HEK293 (cell line): ENCODE measurements at regions not wholly inside any gene's neighbourhood (a gene's known extent, or its start where the extent isn't known, plus 50 kb on each side); places are given as distances from the start of the nearest gene placed in this dataset.

Experiments
- CTCF ChIA-PET: fragments of 350-600 bp; formaldehyde crosslinking; extraction: SDS; loops from one replicate; lab custom pipeline; 2021; ENCODE audit warnings: antibody characterized with exemption; lab: Yijun Ruan, JAX
- POLR2A ChIA-PET: fragments of 300-600 bp; formaldehyde crosslinking; extraction: SDS; loops from one replicate; lab custom pipeline; 2020; ENCODE audit warnings: antibody characterized with exemption, inconsistent platforms; lab: Yijun Ruan, JAX
- H3K27ac ChIP-seq: fragments of 200-500 bp; sonication (Bioruptor generic); 2 replicates; pipeline ENCODE4 v1.5.1; 2014; ENCODE audit warnings: low read depth, low read length, control low read depth, inconsistent platforms; ENCODE audit errors: extremely low read depth
- H3K36me3 ChIP-seq, 2 experiments: fragments of 200-500 bp in 1 of 2; sonication (Bioruptor generic) in 1 of 2; 1 replicate in 1 of 2; 2 replicates in 1 of 2; pipeline ENCODE4 v1.5.1; 2014 to 2017; ENCODE audit warnings: inconsistent platforms in 2 of 2, low read length in 2 of 2; ENCODE audit not compliant: control insufficient read depth in 2 of 2, insufficient read depth in 1 of 2
- H3K4me1 ChIP-seq: fragments of 200-500 bp; sonication (Bioruptor generic); 2 replicates; pipeline ENCODE4 v1.5.1; 2014; ENCODE audit warnings: mild to moderate bottlenecking, low read length, inconsistent platforms; ENCODE audit not compliant: control insufficient read depth, insufficient read depth
- H3K4me3 ChIP-seq: 2 replicates; pipeline ENCODE4 v1.5.1; 2011; ENCODE audit warnings: low read depth, mild to moderate bottlenecking, control low read depth, low read length, moderate library complexity
- H3K9me3 ChIP-seq: fragments of 200-500 bp; sonication (Bioruptor generic); 2 replicates; pipeline ENCODE4 v1.5.1; 2014; ENCODE audit warnings: low read depth, low read length, inconsistent platforms; ENCODE audit not compliant: control insufficient read depth, insufficient read depth
- EGR2 ChIP-seq: fragments of 450-650 bp; formaldehyde crosslinking; IDR thresholded peaks from 2 replicates; pipeline ENCODE4 v1.5.1; 2016; ENCODE audit warnings: low read depth, missing biosample characterization, missing genetic modification characterization
- FEZF1 ChIP-seq: fragments of 450-650 bp; formaldehyde crosslinking; IDR thresholded peaks from 2 replicates; pipeline ENCODE4 v1.5.1; 2016; ENCODE audit warnings: missing biosample characterization, missing genetic modification characterization
- OVOL3 ChIP-seq: fragments of 450-650 bp; formaldehyde crosslinking; IDR thresholded peaks from 2 replicates; pipeline ENCODE4 v1.5.1; 2016; ENCODE audit warnings: missing biosample characterization, missing genetic modification characterization
- PRDM6 ChIP-seq: fragments of 450-650 bp; formaldehyde crosslinking; IDR thresholded peaks from 2 replicates; pipeline ENCODE4 v1.5.1; 2017; ENCODE audit warnings: missing biosample characterization, missing genetic modification characterization
- ZBTB20 ChIP-seq: fragments of 450-650 bp; formaldehyde crosslinking; IDR thresholded peaks from 2 replicates; pipeline ENCODE4 v1.5.1; 2016; ENCODE audit warnings: missing biosample characterization, missing genetic modification characterization
- ZBTB48 ChIP-seq: fragments of 450-650 bp; formaldehyde crosslinking; IDR thresholded peaks from 2 replicates; pipeline ENCODE4 v1.5.1; 2016; ENCODE audit warnings: missing biosample characterization, missing genetic modification characterization
- ZFHX2 ChIP-seq: fragments of 450-650 bp; formaldehyde crosslinking; conservative IDR thresholded peaks from 2 replicates; pipeline ENCODE4 v1.5.1; 2016; ENCODE audit warnings: missing biosample characterization, missing genetic modification characterization
- ZNF10 ChIP-seq: fragments of 450-650 bp; formaldehyde crosslinking; IDR thresholded peaks from 2 replicates; pipeline ENCODE4 v1.5.1; 2017; ENCODE audit warnings: missing biosample characterization, missing genetic modification characterization
- ZNF133 ChIP-seq: fragments of 450-650 bp; formaldehyde crosslinking; IDR thresholded peaks from 2 replicates; pipeline ENCODE4 v1.5.1; 2016; ENCODE audit warnings: missing biosample characterization, missing genetic modification characterization
- ZNF140 ChIP-seq: fragments of 450-650 bp; formaldehyde crosslinking; IDR thresholded peaks from 2 replicates; pipeline ENCODE4 v1.5.1; 2016; ENCODE audit warnings: missing biosample characterization, missing genetic modification characterization
- ZNF157 ChIP-seq: fragments of 450-650 bp; formaldehyde crosslinking; IDR thresholded peaks from 2 replicates; pipeline ENCODE4 v1.5.1; 2016; ENCODE audit warnings: missing biosample characterization, missing genetic modification characterization
- ZNF174 ChIP-seq: fragments of 450-650 bp; formaldehyde crosslinking; IDR thresholded peaks from 2 replicates; pipeline ENCODE4 v1.5.0; 2017; ENCODE audit warnings: missing biosample characterization, mild to moderate bottlenecking, missing genetic modification characterization
- ZNF335 ChIP-seq: fragments of 450-650 bp; formaldehyde crosslinking; conservative IDR thresholded peaks from 2 replicates; pipeline ENCODE4 v1.5.1; 2016; ENCODE audit warnings: missing biosample characterization, missing genetic modification characterization
- ZNF341 ChIP-seq: fragments of 450-650 bp; formaldehyde crosslinking; IDR thresholded peaks from 2 replicates; pipeline ENCODE4; 2016; ENCODE audit warnings: low read depth, missing biosample characterization, missing genetic modification characterization
- ZNF513 ChIP-seq: fragments of 450-650 bp; IDR thresholded peaks from 2 replicates; pipeline ENCODE4 v1.5.1; 2018; ENCODE audit warnings: missing biosample characterization, missing genetic modification characterization
- ZNF561 ChIP-seq: fragments of 450-650 bp; IDR thresholded peaks from 2 replicates; pipeline ENCODE4 v1.5.1; 2018; ENCODE audit warnings: missing biosample characterization, missing genetic modification characterization, borderline replicate concordance
- ZNF596 ChIP-seq: fragments of 450-650 bp; IDR thresholded peaks from 2 replicates; pipeline ENCODE4 v1.5.0; 2018; ENCODE audit warnings: missing biosample characterization, mild to moderate bottlenecking, missing genetic modification characterization, moderate library complexity
- ZNF639 ChIP-seq: fragments of 450-650 bp; formaldehyde crosslinking; IDR thresholded peaks from 2 replicates; pipeline ENCODE4 v1.5.1; 2016; ENCODE audit warnings: missing biosample characterization, missing genetic modification characterization
- ZNF660 ChIP-seq: fragments of 450-650 bp; IDR thresholded peaks from 2 replicates; pipeline ENCODE4 v1.5.1; 2018; ENCODE audit warnings: missing biosample characterization, mild to moderate bottlenecking, missing genetic modification characterization
- ZNF776 ChIP-seq: fragments of 450-650 bp; formaldehyde crosslinking; IDR thresholded peaks from 2 replicates; pipeline ENCODE4 v1.5.0; 2017; ENCODE audit warnings: missing biosample characterization, missing genetic modification characterization, borderline replicate concordance
- ZNF785 ChIP-seq: fragments of 450-650 bp; formaldehyde crosslinking; IDR thresholded peaks from 2 replicates; pipeline ENCODE4 v1.5.1; 2016; ENCODE audit warnings: missing biosample characterization, missing genetic modification characterization

- H3K4me3 ChIP-seq, result no peak overlapping the region
- no peaks in the 10 kb centered on the region for H3K9me3 ChIP-seq
- CTCF ChIA-PET, result interaction anchor here (1.1 kb wide), 1 partner anchor 392 kb away, joined by 5 read pairs; no protein-coding TSS in a partner anchor
- peaks cover 0 to 27% of the 10 kb centered on the region in 2 experiments; a peak in 2 of 3 replicates for H3K36me3 ChIP-seq
- no peak overlapping the region for H3K27ac ChIP-seq
- H3K4me1 ChIP-seq, result no peaks in the 10 kb centered on the region
- TF ChIP-seq ZNF776, result no peak
- TF ChIP-seq ZNF157, result peak; percentile 65
- TF ChIP-seq, all 188 proteins: peak for 1
- POLR2A ChIA-PET, result no interaction called here
Observed at GRCh38 chr16:27678955-27679354, 129.0 kb downstream of the KATNIP start.

GRCh38 chr16:27679899-27680298, 130.0 kb downstream of the KATNIP start:
- H3K4me1 ChIP-seq, result no peaks in the 10 kb centered on the region
- CTCF ChIA-PET, result interaction anchor here (0.6 kb wide), 1 partner anchor 37 kb away, joined by 3 read pairs; no protein-coding TSS in a partner anchor
- no peak overlapping the region for H3K27ac ChIP-seq
- H3K4me3 ChIP-seq, result no peak overlapping the region
- peaks cover 0 to 27% of the 10 kb centered on the region in 2 experiments; a peak in 2 of 3 replicates for H3K36me3 ChIP-seq
- H3K9me3 ChIP-seq, result no peaks in the 10 kb centered on the region
- POLR2A ChIA-PET, result no interaction called here
- TF ChIP-seq ZBTB20 (tag by site-specific recombination), result no peak
- TF ChIP-seq FEZF1 (tag by site-specific recombination), result no peak
- no peak for TF ChIP-seq ZNF335 (tag by site-specific recombination)
- TF ChIP-seq ZNF133 (tag by site-specific recombination), result no peak
- TF ChIP-seq ZFHX2, result peak; percentile 93
- TF ChIP-seq EGR2, result peak; percentile 98
- TF ChIP-seq ZNF561, result no peak
- no peak for TF ChIP-seq ZNF513 (tag by site-specific recombination)
- no peak for TF ChIP-seq OVOL3 (tag by site-specific recombination)
- TF ChIP-seq ZNF140 (tag by site-specific recombination), result no peak
- TF ChIP-seq ZNF596 (tag by site-specific recombination), result no peak
- TF ChIP-seq ZNF785, result no peak
- no peak for TF ChIP-seq ZNF639 (tag by site-specific recombination)
- no peak for TF ChIP-seq PRDM6 (tag by site-specific recombination)
- TF ChIP-seq, all 188 proteins: peak for 2

GRCh38 chr16:27681681-27682080, 131.7 kb downstream of the KATNIP start:
- TF ChIP-seq ZNF341 (tag by site-specific recombination) (no peak), ZNF660 (tag by site-specific recombination) (no peak), ZNF174 (tag by site-specific recombination) (no peak), ZNF10 (peak; percentile 73), ZBTB48 (no peak)
- TF ChIP-seq, all 188 proteins: peak for 1
- Histone ChIP-seq H3K4me3 (no peak overlapping the region), H3K36me3 (peaks cover 0 to 27% of the 10 kb centered on the region in 2 experiments; a peak in 2 of 3 replicates), H3K4me1 (no peaks in the 10 kb centered on the region), H3K9me3 (no peaks in the 10 kb centered on the region), H3K27ac (no peak overlapping the region)
- ChIA-PET POLR2A (no interaction called here), CTCF (interaction anchor here (0.7 kb wide), 1 partner anchor 92 kb away, joined by 3 read pairs; no protein-coding TSS in a partner anchor)
